Glutamatergic neuron (in vitro differentiated cells): ENCODE measurements at regions not wholly inside any gene's neighbourhood (a gene's known extent, or its start where the extent isn't known, plus 50 kb on each side); places are given as distances from the start of the nearest gene placed in this dataset.

Experiments
- DNase-seq: peaks from one replicate; pipeline ENCODE4 v3.0.0; 2022
- H3K27ac Mint-ChIP-seq: one replicate; pipeline ENCODE4 v1.8.0; 2020; ENCODE audit warnings: mild to moderate bottlenecking, mixed read lengths, inconsistent platforms; ENCODE audit not compliant: unreplicated experiment
- H3K27me3 Mint-ChIP-seq: one replicate; pipeline ENCODE4 v1.8.0; 2020; ENCODE audit warnings: mild to moderate bottlenecking, moderate library complexity, mixed read lengths, inconsistent platforms; ENCODE audit not compliant: unreplicated experiment
- H3K36me3 Mint-ChIP-seq: one replicate; pipeline ENCODE4 v1.8.0; 2020; ENCODE audit warnings: mild to moderate bottlenecking, mixed read lengths, inconsistent platforms; ENCODE audit not compliant: unreplicated experiment
- H3K4me1 Mint-ChIP-seq: one replicate; pipeline ENCODE4 v1.8.0; 2020; ENCODE audit warnings: mild to moderate bottlenecking, low read depth, mixed read lengths, inconsistent platforms; ENCODE audit not compliant: unreplicated experiment
- H3K4me3 Mint-ChIP-seq: one replicate; pipeline ENCODE4 v1.8.0; 2020; ENCODE audit warnings: mild to moderate bottlenecking, mixed read lengths, inconsistent platforms; ENCODE audit not compliant: unreplicated experiment
- H3K9me3 Mint-ChIP-seq: one replicate; pipeline ENCODE4 v1.8.0; 2020; ENCODE audit warnings: mild to moderate bottlenecking, moderate library complexity, mixed read lengths, inconsistent platforms; ENCODE audit not compliant: unreplicated experiment
- CTCF ChIP-seq: fragments of 200-600 bp; sonication (generic); IDR thresholded peaks from one replicate; pipeline ENCODE4 v1.5.0; 2021; ENCODE audit not compliant: partially characterized antibody, unreplicated experiment

GRCh38 chr3:25044762-25045710, 383.0 kb upstream of the RARB start:
- no peak for DNase-seq
- H3K36me3 Mint-ChIP-seq: peaks cover 4% of the 10 kb centered on the region
- no peaks in the 10 kb centered on the region for H3K4me1 Mint-ChIP-seq
- H3K27ac Mint-ChIP-seq: no peak overlapping the region
- H3K4me3 Mint-ChIP-seq: no peak overlapping the region
- peaks cover 2% of the 10 kb centered on the region for H3K9me3 Mint-ChIP-seq
- no peak for TF ChIP-seq CTCF
- H3K27me3 Mint-ChIP-seq: peaks cover 2% of the 10 kb centered on the region

- no peaks in the 10 kb centered on the region for H3K9me3 Mint-ChIP-seq
- no peak for DNase-seq
- H3K4me3 Mint-ChIP-seq: no peak overlapping the region
- H3K27me3 Mint-ChIP-seq: peaks cover 2% of the 10 kb centered on the region
- no peak for TF ChIP-seq CTCF
- peaks cover 4% of the 10 kb centered on the region for H3K36me3 Mint-ChIP-seq
- no peak overlapping the region for H3K27ac Mint-ChIP-seq
- H3K4me1 Mint-ChIP-seq: no peaks in the 10 kb centered on the region
These were observed 380.9 kb upstream of the RARB start for GRCh38 chr3:25046911-25047771.

GRCh38 chr3:25049304-25049703, 378.8 kb upstream of the RARB start:
- H3K4me3 Mint-ChIP-seq: no peak overlapping the region

GRCh38 chr3:25053360-25053759, 374.7 kb upstream of the RARB start:
- H3K36me3 Mint-ChIP-seq: no peaks in the 10 kb centered on the region
- no peak for TF ChIP-seq CTCF
- DNase-seq: no peak
- no peaks in the 10 kb centered on the region for H3K4me1 Mint-ChIP-seq
- peaks cover 2% of the 10 kb centered on the region for H3K9me3 Mint-ChIP-seq
- H3K27me3 Mint-ChIP-seq: no peaks in the 10 kb centered on the region
- no peak overlapping the region for H3K4me3 Mint-ChIP-seq
- H3K27ac Mint-ChIP-seq: no peak overlapping the region

More at GRCh38 chr3:25049304-25049703, 378.8 kb upstream of the RARB start:
- TF ChIP-seq CTCF: no peak
- H3K27me3 Mint-ChIP-seq: peaks cover 2% of the 10 kb centered on the region
- no peaks in the 10 kb centered on the region for H3K4me1 Mint-ChIP-seq
- H3K9me3 Mint-ChIP-seq: no peaks in the 10 kb centered on the region
- peaks cover 4% of the 10 kb centered on the region for H3K36me3 Mint-ChIP-seq
- no peak overlapping the region for H3K27ac Mint-ChIP-seq
- no peak for DNase-seq
